ENCODE measurements at regions not wholly inside any gene's neighbourhood (a gene's known extent, or its start where the extent isn't known, plus 50 kb on each side); places are given as distances from the start of the nearest gene placed in this dataset.

GRCh38 chr1:56052041-56052440 lies 527.3 kb downstream of the PLPP3 start:
- Histone ChIP-seq H3K4me1 (no peaks in the 10 kb centered on the region), H3K9me3 (peaks cover 0 to 3% of the 10 kb centered on the region in 2 donors), H3K27me3 (no peaks in the 10 kb centered on the region), H3K4me3 (no peak overlapping the region), H3K27ac (no peak overlapping the region), H3K36me3 (no peaks in the 10 kb centered on the region)
- no peak for TF ChIP-seq CTCF (IDR thresholded peaks at IDR 0.05)
- no peak for DNase-seq (ENCODE audit: low spot score)

- no peak overlapping the region for H3K4me3 ChIP-seq
- no peak for DNase-seq (ENCODE audit: low spot score)
- H3K9me3 ChIP-seq: peaks cover 0 to 3% of the 10 kb centered on the region in 2 donors
- H3K27ac ChIP-seq: no peak overlapping the region
- no peaks in the 10 kb centered on the region for H3K36me3 ChIP-seq
- no peak for TF ChIP-seq CTCF (IDR thresholded peaks at IDR 0.05)
- no peaks in the 10 kb centered on the region for H3K4me1 ChIP-seq
- no peaks in the 10 kb centered on the region for H3K27me3 ChIP-seq
Measured at GRCh38 chr1:56050911-56051310, 528.5 kb downstream of the PLPP3 start.

- Histone ChIP-seq H3K27ac (no peak overlapping the region), H3K4me3 (no peak overlapping the region), H3K4me1 (no peaks in the 10 kb centered on the region), H3K9me3 (peaks cover 0 to 3% of the 10 kb centered on the region in 2 donors), H3K36me3 (no peaks in the 10 kb centered on the region), H3K27me3 (no peaks in the 10 kb centered on the region)
- no peak for DNase-seq (ENCODE audit: low spot score)
- no peak for TF ChIP-seq CTCF (IDR thresholded peaks at IDR 0.05)
Measured at GRCh38 chr1:56045477-56045876, 533.9 kb downstream of the PLPP3 start.

- no peak overlapping the region for H3K4me3 ChIP-seq
- DNase-seq (ENCODE audit: low spot score): no peak
- no peaks in the 10 kb centered on the region for H3K27me3 ChIP-seq
- H3K27ac ChIP-seq: no peak overlapping the region
- no peaks in the 10 kb centered on the region for H3K9me3 ChIP-seq
- no peaks in the 10 kb centered on the region for H3K36me3 ChIP-seq
- H3K4me1 ChIP-seq: no peaks in the 10 kb centered on the region
- TF ChIP-seq CTCF (IDR thresholded peaks at IDR 0.05): no peak
Measured at GRCh38 chr1:56045062-56045461, 534.3 kb downstream of the PLPP3 start.

GRCh38 chr1:56036479-56036878 lies 542.9 kb downstream of the PLPP3 start:
- no peak for TF ChIP-seq CTCF (IDR thresholded peaks at IDR 0.05)
- H3K27me3 ChIP-seq: no peaks in the 10 kb centered on the region
- no peaks in the 10 kb centered on the region for H3K9me3 ChIP-seq
- no peak for DNase-seq (ENCODE audit: low spot score)
- no peaks in the 10 kb centered on the region for H3K36me3 ChIP-seq
- peaks cover 0 to 20% of the 10 kb centered on the region in 2 donors for H3K4me1 ChIP-seq
- no peak overlapping the region for H3K4me3 ChIP-seq
- no peak overlapping the region for H3K27ac ChIP-seq

GRCh38 chr1:56034847-56035481 lies 544.4 kb downstream of the PLPP3 start:
- no peak for TF ChIP-seq CTCF (IDR thresholded peaks at IDR 0.05)
- H3K27me3 ChIP-seq: no peaks in the 10 kb centered on the region
- no peaks in the 10 kb centered on the region for H3K9me3 ChIP-seq
- no peak overlapping the region for H3K27ac ChIP-seq
- no peaks in the 10 kb centered on the region for H3K36me3 ChIP-seq
- peaks cover 0 to 20% of the 10 kb centered on the region in 2 donors for H3K4me1 ChIP-seq
- no peak overlapping the region for H3K4me3 ChIP-seq
- DNase-seq (ENCODE audit: low spot score): no peak
